HEK293 (cell line): ENCODE measurements at regions not wholly inside any gene's neighbourhood (a gene's known extent, or its start where the extent isn't known, plus 50 kb on each side); places are given as distances from the start of the nearest gene placed in this dataset.
A peak's percentile ranks its signal among the peaks of the same experiment; 100 is the strongest.

Experiments
- BCL11A ChIP-seq: fragments of 450-650 bp; formaldehyde crosslinking; IDR thresholded peaks from 2 replicates; pipeline ENCODE4 v1.5.1; 2016; ENCODE audit warnings: low read depth, missing biosample characterization, missing genetic modification characterization
- BCL11B ChIP-seq: fragments of 450-650 bp; formaldehyde crosslinking; IDR thresholded peaks from 2 replicates; pipeline ENCODE4 v1.5.1; 2016; ENCODE audit warnings: low read depth, missing biosample characterization, missing genetic modification characterization
- FEZF1 ChIP-seq: fragments of 450-650 bp; formaldehyde crosslinking; IDR thresholded peaks from 2 replicates; pipeline ENCODE4 v1.5.1; 2016; ENCODE audit warnings: missing biosample characterization, missing genetic modification characterization
- GFI1B ChIP-seq: fragments of 450-650 bp; formaldehyde crosslinking; IDR thresholded peaks from 2 replicates; pipeline ENCODE4 v1.5.1; 2016; ENCODE audit warnings: missing biosample characterization, missing genetic modification characterization
- GLI2 ChIP-seq: fragments of 450-650 bp; formaldehyde crosslinking; IDR thresholded peaks from 2 replicates; pipeline ENCODE4; 2017; ENCODE audit warnings: missing biosample characterization, missing genetic modification characterization, low read depth, borderline replicate concordance
- KLF10 ChIP-seq: fragments of 450-650 bp; IDR thresholded peaks from 2 replicates; pipeline ENCODE4 v1.5.1; 2018; ENCODE audit warnings: missing biosample characterization, mild to moderate bottlenecking, missing genetic modification characterization
- KLF8 ChIP-seq: fragments of 450-650 bp; formaldehyde crosslinking; IDR thresholded peaks from 2 replicates; pipeline ENCODE4 v1.5.1; 2016; ENCODE audit warnings: missing biosample characterization, missing genetic modification characterization
- MEIS1 ChIP-seq: sonication (generic); formaldehyde crosslinking; IDR thresholded peaks from 2 replicates; pipeline ENCODE4 v1.8.1; 2022; ENCODE audit warnings: missing genetic modification reagents, mild to moderate bottlenecking, borderline replicate concordance
- OSR2 ChIP-seq: fragments of 450-650 bp; formaldehyde crosslinking; IDR thresholded peaks from 2 replicates; pipeline ENCODE4 v1.5.1; 2016; ENCODE audit warnings: missing biosample characterization, missing genetic modification characterization
- PRDM6 ChIP-seq: fragments of 450-650 bp; formaldehyde crosslinking; IDR thresholded peaks from 2 replicates; pipeline ENCODE4 v1.5.1; 2017; ENCODE audit warnings: missing biosample characterization, missing genetic modification characterization
- TRIM28 ChIP-seq: IDR thresholded peaks from 2 replicates; pipeline ENCODE4 v1.6.1; 2011; ENCODE audit warnings: low read length, control low read depth, borderline replicate concordance
- YY1 ChIP-seq: fragments of 450-650 bp; formaldehyde crosslinking; IDR thresholded peaks from 2 replicates; pipeline ENCODE4 v1.5.1; 2018; ENCODE audit warnings: missing biosample characterization, missing genetic modification characterization
- ZNF132 ChIP-seq: fragments of 450-650 bp; formaldehyde crosslinking; IDR thresholded peaks from 2 replicates; pipeline ENCODE4 v1.5.1; 2017; ENCODE audit warnings: missing biosample characterization, missing genetic modification characterization, borderline replicate concordance
- ZNF133 ChIP-seq: fragments of 450-650 bp; formaldehyde crosslinking; IDR thresholded peaks from 2 replicates; pipeline ENCODE4 v1.5.1; 2016; ENCODE audit warnings: missing biosample characterization, missing genetic modification characterization
- ZNF148 ChIP-seq: fragments of 450-650 bp; formaldehyde crosslinking; IDR thresholded peaks from 2 replicates; pipeline ENCODE4 v1.5.0; 2017; ENCODE audit warnings: missing biosample characterization, missing genetic modification characterization, borderline replicate concordance
- ZNF155 ChIP-seq: fragments of 450-650 bp; formaldehyde crosslinking; IDR thresholded peaks from 2 replicates; pipeline ENCODE4 v1.5.1; 2016; ENCODE audit warnings: missing biosample characterization, missing genetic modification characterization
- ZNF16 ChIP-seq: fragments of 450-650 bp; formaldehyde crosslinking; IDR thresholded peaks from 2 replicates; pipeline ENCODE4 v1.5.1; 2016; ENCODE audit warnings: low read depth, missing biosample characterization, missing genetic modification characterization
- ZNF366 ChIP-seq: fragments of 450-650 bp; formaldehyde crosslinking; conservative IDR thresholded peaks from 2 replicates; pipeline ENCODE4 v1.5.1; 2016; ENCODE audit warnings: missing biosample characterization, missing genetic modification characterization
- ZNF426 ChIP-seq: fragments of 450-650 bp; formaldehyde crosslinking; IDR thresholded peaks from 2 replicates; pipeline ENCODE4 v1.5.1; 2017; ENCODE audit warnings: missing biosample characterization, missing genetic modification characterization, mild to moderate bottlenecking, inconsistent platforms, moderate library complexity
- ZNF488 ChIP-seq: fragments of 450-650 bp; formaldehyde crosslinking; IDR thresholded peaks from 2 replicates; pipeline ENCODE4 v1.5.1; 2016; ENCODE audit warnings: missing biosample characterization, missing genetic modification characterization
- ZNF610 ChIP-seq: fragments of 450-650 bp; formaldehyde crosslinking; IDR thresholded peaks from 2 replicates; pipeline ENCODE4 v1.5.1; 2016; ENCODE audit warnings: missing biosample characterization, missing genetic modification characterization, borderline replicate concordance
- ZNF660 ChIP-seq: fragments of 450-650 bp; IDR thresholded peaks from 2 replicates; pipeline ENCODE4 v1.5.1; 2018; ENCODE audit warnings: missing biosample characterization, mild to moderate bottlenecking, missing genetic modification characterization
- ZNF707 ChIP-seq: fragments of 450-650 bp; formaldehyde crosslinking; IDR thresholded peaks from 2 replicates; pipeline ENCODE4 v1.5.1; 2016; ENCODE audit warnings: missing biosample characterization, missing genetic modification characterization
- ZSCAN23 ChIP-seq: fragments of 450-650 bp; formaldehyde crosslinking; IDR thresholded peaks from 2 replicates; pipeline ENCODE4 v1.5.1; 2016; ENCODE audit warnings: missing biosample characterization, missing genetic modification characterization
- ZSCAN4 ChIP-seq: fragments of 450-650 bp; formaldehyde crosslinking; IDR thresholded peaks from 2 replicates; pipeline ENCODE4 v1.5.1; 2017; ENCODE audit warnings: missing biosample characterization, missing genetic modification characterization
- TF ChIP-seq, protein P1 (sequence below): fragments of 450-650 bp; IDR thresholded peaks from 2 replicates; pipeline ENCODE4 v1.5.1; 2018; ENCODE audit warnings: missing biosample characterization, missing genetic modification characterization
- TF ChIP-seq, protein P2 (sequence below): fragments of 450-650 bp; formaldehyde crosslinking; IDR thresholded peaks from 2 replicates; pipeline ENCODE4 v1.5.1; 2017; ENCODE audit warnings: missing biosample characterization, mild to moderate bottlenecking, missing genetic modification characterization, moderate library complexity
- TF ChIP-seq, protein P3 (sequence below): fragments of 450-650 bp; formaldehyde crosslinking; conservative IDR thresholded peaks from 2 replicates; pipeline ENCODE4 v1.5.1; 2016; ENCODE audit warnings: low read depth, missing biosample characterization, missing genetic modification characterization

DNA sequence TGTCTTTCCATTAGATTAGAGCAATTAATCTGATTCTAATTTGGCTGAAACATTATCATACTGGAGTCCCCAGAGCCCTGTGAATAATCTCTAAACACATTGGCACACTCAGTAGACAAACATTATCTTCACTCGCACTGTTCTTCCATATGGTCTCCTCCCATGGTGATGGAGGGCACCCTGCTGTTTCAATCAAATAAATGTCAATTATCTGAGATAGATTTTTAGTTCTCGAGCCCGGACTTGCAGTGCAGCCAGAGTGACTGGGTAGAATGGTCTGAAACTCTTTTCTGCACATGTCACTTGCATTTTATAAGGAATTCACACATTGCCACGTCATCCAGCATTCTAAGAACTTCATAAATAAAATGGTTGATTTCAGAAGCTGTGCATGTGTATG is 90.6 kb upstream of the MAP3K7 start (continued):
- TF ChIP-seq ZNF488 (tag by site-specific recombination) (peak; percentile 95), ZNF707 (tag by site-specific recombination) (no peak), ZNF610 (0 out of 2 replicates have a peak, but pooled peaks have one; percentile 81), ZNF660 (peak; percentile 59; the same call in 1 of the 2 replicates), ZNF133 (tag by site-specific recombination) (no peak), GLI2 (tag by site-specific recombination) (peak; percentile 82), ZNF16 (tag by site-specific recombination) (no peak), BCL11A (tag by site-specific recombination) (peak; percentile 89), ZNF148 (no peak), PRDM6 (tag by site-specific recombination) (peak; percentile 96), GFI1B (tag by site-specific recombination) (peak; percentile 90), ZNF426 (tag by site-specific recombination) (no peak), KLF8 (tag by site-specific recombination) (peak; percentile 78; the same call in 1 of the 2 replicates), TRIM28 (peak; percentile 95), ZNF366 (tag by site-specific recombination) (peak; percentile 52), ZNF155 (no peak), MEIS1 (CRISPR knock-in tag) (no peak), YY1 (tag by site-specific recombination) (peak; percentile 51; the same call in 1 of the 2 replicates), FEZF1 (tag by site-specific recombination) (peak; percentile 99), KLF10 (tag by site-specific recombination) (peak; percentile 72), ZSCAN23 (peak; percentile 94), BCL11B (peak; percentile 97), ZNF132 (no peak), OSR2 (tag by site-specific recombination) (peak; percentile 95), ZSCAN4 (tag by site-specific recombination) (peak; percentile 41; the same call in 1 of the 2 replicates)
- TF ChIP-seq, protein P1, sequence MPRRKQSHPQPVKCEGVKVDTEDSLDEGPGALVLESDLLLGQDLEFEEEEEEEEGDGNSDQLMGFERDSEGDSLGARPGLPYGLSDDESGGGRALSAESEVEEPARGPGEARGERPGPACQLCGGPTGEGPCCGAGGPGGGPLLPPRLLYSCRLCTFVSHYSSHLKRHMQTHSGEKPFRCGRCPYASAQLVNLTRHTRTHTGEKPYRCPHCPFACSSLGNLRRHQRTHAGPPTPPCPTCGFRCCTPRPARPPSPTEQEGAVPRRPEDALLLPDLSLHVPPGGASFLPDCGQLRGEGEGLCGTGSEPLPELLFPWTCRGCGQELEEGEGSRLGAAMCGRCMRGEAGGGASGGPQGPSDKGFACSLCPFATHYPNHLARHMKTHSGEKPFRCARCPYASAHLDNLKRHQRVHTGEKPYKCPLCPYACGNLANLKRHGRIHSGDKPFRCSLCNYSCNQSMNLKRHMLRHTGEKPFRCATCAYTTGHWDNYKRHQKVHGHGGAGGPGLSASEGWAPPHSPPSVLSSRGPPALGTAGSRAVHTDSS = peak; percentile 71
- TF ChIP-seq, protein P2, sequence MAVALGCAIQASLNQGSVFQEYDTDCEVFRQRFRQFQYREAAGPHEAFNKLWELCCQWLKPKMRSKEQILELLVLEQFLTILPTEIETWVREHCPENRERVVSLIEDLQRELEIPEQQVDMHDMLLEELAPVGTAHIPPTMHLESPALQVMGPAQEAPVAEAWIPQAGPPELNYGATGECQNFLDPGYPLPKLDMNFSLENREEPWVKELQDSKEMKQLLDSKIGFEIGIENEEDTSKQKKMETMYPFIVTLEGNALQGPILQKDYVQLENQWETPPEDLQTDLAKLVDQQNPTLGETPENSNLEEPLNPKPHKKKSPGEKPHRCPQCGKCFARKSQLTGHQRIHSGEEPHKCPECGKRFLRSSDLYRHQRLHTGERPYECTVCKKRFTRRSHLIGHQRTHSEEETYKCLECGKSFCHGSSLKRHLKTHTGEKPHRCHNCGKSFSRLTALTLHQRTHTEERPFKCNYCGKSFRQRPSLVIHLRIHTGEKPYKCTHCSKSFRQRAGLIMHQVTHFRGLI (tag by site-specific recombination) = peak; percentile 59; the same call in 1 of the 2 replicates
- TF ChIP-seq, protein P3, sequence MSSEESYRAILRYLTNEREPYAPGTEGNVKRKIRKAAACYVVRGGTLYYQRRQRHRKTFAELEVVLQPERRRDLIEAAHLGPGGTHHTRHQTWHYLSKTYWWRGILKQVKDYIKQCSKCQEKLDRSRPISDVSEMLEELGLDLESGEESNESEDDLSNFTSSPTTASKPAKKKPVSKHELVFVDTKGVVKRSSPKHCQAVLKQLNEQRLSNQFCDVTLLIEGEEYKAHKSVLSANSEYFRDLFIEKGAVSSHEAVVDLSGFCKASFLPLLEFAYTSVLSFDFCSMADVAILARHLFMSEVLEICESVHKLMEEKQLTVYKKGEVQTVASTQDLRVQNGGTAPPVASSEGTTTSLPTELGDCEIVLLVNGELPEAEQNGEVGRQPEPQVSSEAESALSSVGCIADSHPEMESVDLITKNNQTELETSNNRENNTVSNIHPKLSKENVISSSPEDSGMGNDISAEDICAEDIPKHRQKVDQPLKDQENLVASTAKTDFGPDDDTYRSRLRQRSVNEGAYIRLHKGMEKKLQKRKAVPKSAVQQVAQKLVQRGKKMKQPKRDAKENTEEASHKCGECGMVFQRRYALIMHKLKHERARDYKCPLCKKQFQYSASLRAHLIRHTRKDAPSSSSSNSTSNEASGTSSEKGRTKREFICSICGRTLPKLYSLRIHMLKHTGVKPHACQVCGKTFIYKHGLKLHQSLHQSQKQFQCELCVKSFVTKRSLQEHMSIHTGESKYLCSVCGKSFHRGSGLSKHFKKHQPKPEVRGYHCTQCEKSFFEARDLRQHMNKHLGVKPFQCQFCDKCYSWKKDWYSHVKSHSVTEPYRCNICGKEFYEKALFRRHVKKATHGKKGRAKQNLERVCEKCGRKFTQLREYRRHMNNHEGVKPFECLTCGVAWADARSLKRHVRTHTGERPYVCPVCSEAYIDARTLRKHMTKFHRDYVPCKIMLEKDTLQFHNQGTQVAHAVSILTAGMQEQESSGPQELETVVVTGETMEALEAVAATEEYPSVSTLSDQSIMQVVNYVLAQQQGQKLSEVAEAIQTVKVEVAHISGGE (tag by site-specific recombination) = 0 out of 2 replicates have a peak, but pooled peaks have one; percentile 2
